ENCODE measurements at regions not wholly inside any gene's neighbourhood (a gene's known extent, or its start where the extent isn't known, plus 50 kb on each side); places are given as distances from the start of the nearest gene placed in this dataset.
"Not testable (repeated sequence)": the region's sequence is repeated elsewhere in the genome, so short reads cannot be mapped to it uniquely, and the experiment has no call there.

GRCh38 chr12:92987362-92987761 is 58.3 kb upstream of the EEA1 start:
- DNase-seq, result peak; percentile 51

GRCh38 chr12:92987846-92988621 is 58.9 kb upstream of the EEA1 start:
- DNase-seq, result no peak

- DNase-seq, result no peak
Observed at GRCh38 chr12:92988622-92989130, 59.6 kb upstream of the EEA1 start.

- DNase-seq, result no peak
Observed at GRCh38 chr12:92989715-92990484, 60.8 kb upstream of the EEA1 start.

- DNase-seq, result no peak
Observed at GRCh38 chr12:92991134-92991533, 62.0 kb upstream of the EEA1 start.

GRCh38 chr12:92992041-92992440 is 62.9 kb upstream of the EEA1 start:
- no peak for DNase-seq

- no peak for DNase-seq
Observed at GRCh38 chr12:92993259-92993658, 64.2 kb upstream of the EEA1 start.

- DNase-seq, result no peak
Observed at GRCh38 chr12:92995258-92995903, 66.3 kb upstream of the EEA1 start.

GRCh38 chr12:93000026-93000425 is 70.9 kb upstream of the EEA1 start:
- DNase-seq, result no peak

GRCh38 chr12:93001407-93001806 is 72.3 kb upstream of the EEA1 start:
- no peak for DNase-seq

GRCh38 chr12:93002293-93003054 is 73.4 kb upstream of the EEA1 start:
- DNase-seq, result no peak

GRCh38 chr12:93003531-93004239 is 74.6 kb upstream of the EEA1 start:
- no peak for DNase-seq

- no peak for DNase-seq
Observed at GRCh38 chr12:93005928-93006392, 76.9 kb upstream of the EEA1 start.

GRCh38 chr12:93006471-93007208 is 77.5 kb upstream of the EEA1 start:
- no peak for DNase-seq

- no peak for DNase-seq
Observed at GRCh38 chr12:93007544-93007943, 78.4 kb upstream of the EEA1 start.

GRCh38 chr12:93008044-93008778 is 79.1 kb upstream of the EEA1 start:
- no peak for DNase-seq

- DNase-seq, result not testable (repeated sequence)
Observed at GRCh38 chr12:93008880-93009279, 79.8 kb upstream of the EEA1 start.

- no peak for DNase-seq
Observed at GRCh38 chr12:93009533-93009932, 80.4 kb upstream of the EEA1 start.

- DNase-seq, result no peak
Observed at GRCh38 chr12:93010461-93010860, 81.4 kb upstream of the EEA1 start.

- no peak for DNase-seq
Observed at GRCh38 chr12:93011100-93011499, 82.0 kb upstream of the EEA1 start.
